Testis (tissue), 2 donors: ENCODE measurements at regions not wholly inside any gene's neighbourhood (a gene's known extent, or its start where the extent isn't known, plus 50 kb on each side); places are given as distances from the start of the nearest gene placed in this dataset.

ENCODE experiments used
- POLR2A ChIP-seq: fragments of 450-650 bp; IDR thresholded peaks from one replicate; pipeline ENCODE4 v1.6.1; 2017; ENCODE audit warnings: antibody characterized with exemption, mild to moderate bottlenecking, moderate library complexity
- TF ChIP-seq, protein P1 (sequence below), 3 experiments: fragments of 450-650 bp in 2 of 3; fragments of 200-600 bp in 1 of 3; sonication (generic) in 1 of 3; IDR thresholded peaks; one replicate each; pipeline ENCODE4 v1.5.1; 2016 to 2019; ENCODE audit warnings: antibody characterized with exemption in 3 of 3, mild to moderate bottlenecking in 2 of 3, moderate library complexity in 1 of 3

DNA sequence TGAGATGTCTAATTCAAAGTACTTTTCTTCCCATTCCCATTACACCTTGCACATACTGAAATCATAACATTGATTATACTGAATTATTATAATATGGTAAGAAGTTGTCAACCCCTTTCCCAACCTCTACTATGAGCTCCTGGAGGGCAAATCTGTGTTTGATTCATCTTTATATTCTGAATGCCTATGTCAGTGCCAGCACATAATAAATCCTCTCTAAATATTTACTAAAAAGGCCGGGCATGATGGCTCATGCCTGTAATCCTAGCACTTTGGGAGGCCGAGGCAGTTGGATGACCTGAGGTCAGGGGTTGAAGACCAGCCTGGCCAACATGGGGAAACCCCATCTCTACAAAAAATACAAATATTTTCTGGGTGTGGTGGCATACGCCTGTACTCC is 392.5 kb upstream of the CADM2 start:
- TF ChIP-seq, protein P1, sequence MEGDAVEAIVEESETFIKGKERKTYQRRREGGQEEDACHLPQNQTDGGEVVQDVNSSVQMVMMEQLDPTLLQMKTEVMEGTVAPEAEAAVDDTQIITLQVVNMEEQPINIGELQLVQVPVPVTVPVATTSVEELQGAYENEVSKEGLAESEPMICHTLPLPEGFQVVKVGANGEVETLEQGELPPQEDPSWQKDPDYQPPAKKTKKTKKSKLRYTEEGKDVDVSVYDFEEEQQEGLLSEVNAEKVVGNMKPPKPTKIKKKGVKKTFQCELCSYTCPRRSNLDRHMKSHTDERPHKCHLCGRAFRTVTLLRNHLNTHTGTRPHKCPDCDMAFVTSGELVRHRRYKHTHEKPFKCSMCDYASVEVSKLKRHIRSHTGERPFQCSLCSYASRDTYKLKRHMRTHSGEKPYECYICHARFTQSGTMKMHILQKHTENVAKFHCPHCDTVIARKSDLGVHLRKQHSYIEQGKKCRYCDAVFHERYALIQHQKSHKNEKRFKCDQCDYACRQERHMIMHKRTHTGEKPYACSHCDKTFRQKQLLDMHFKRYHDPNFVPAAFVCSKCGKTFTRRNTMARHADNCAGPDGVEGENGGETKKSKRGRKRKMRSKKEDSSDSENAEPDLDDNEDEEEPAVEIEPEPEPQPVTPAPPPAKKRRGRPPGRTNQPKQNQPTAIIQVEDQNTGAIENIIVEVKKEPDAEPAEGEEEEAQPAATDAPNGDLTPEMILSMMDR (IDR thresholded peaks at IDR 0.05): no peak
- no peak for TF ChIP-seq POLR2A
